COLO829 (cell line): ENCODE measurements at regions not wholly inside any gene's neighbourhood (a gene's known extent, or its start where the extent isn't known, plus 50 kb on each side); places are given as distances from the start of the nearest gene placed in this dataset.
A peak's percentile ranks its signal among the peaks of the same experiment; 100 is the strongest.

ENCODE experiments used
- DNase-seq: peaks from one replicate; pipeline ENCODE4 v3.0.0; 2012; ENCODE audit warnings: low spot score

- DNase-seq: no peak
Observed at GRCh38 chr14:87160989-87161388, 832.0 kb downstream of the GALC start.

GRCh38 chr14:87158283-87158682 lies 834.7 kb downstream of the GALC start:
- DNase-seq: peak; percentile 43

- no peak for DNase-seq
Observed at GRCh38 chr14:87156878-87157277, 836.1 kb downstream of the GALC start.

- DNase-seq: no peak
Observed at GRCh38 chr14:87155856-87156488, 837.0 kb downstream of the GALC start.

GRCh38 chr14:87153901-87154300 lies 839.1 kb downstream of the GALC start:
- DNase-seq: no peak

- DNase-seq: no peak
Observed at GRCh38 chr14:87153391-87153790, 839.6 kb downstream of the GALC start.

- DNase-seq: no peak
Observed at GRCh38 chr14:87152693-87153092, 840.3 kb downstream of the GALC start.

- no peak for DNase-seq
Observed at GRCh38 chr14:87149583-87150354, 843.2 kb downstream of the GALC start.

- DNase-seq: no peak
Observed at GRCh38 chr14:87148655-87149054, 844.3 kb downstream of the GALC start.

GRCh38 chr14:87142551-87143211 lies 850.3 kb downstream of the GALC start:
- DNase-seq: no peak

- no peak for DNase-seq
Observed at GRCh38 chr14:87141801-87142200, 851.2 kb downstream of the GALC start.

GRCh38 chr14:87139299-87139698 lies 853.7 kb downstream of the GALC start:
- DNase-seq: no peak

GRCh38 chr14:87133073-87133801 lies 859.7 kb downstream of the GALC start:
- DNase-seq: peak; percentile 28

- DNase-seq: peak; percentile 22
Observed at GRCh38 chr14:87131879-87132278, 861.1 kb downstream of the GALC start.

- no peak for DNase-seq
Observed at GRCh38 chr14:87122166-87122565, 870.8 kb downstream of the GALC start.

GRCh38 chr14:87121716-87122115 lies 871.3 kb downstream of the GALC start:
- DNase-seq: no peak

- DNase-seq: no peak
Observed at GRCh38 chr14:87115234-87115633, 877.7 kb downstream of the GALC start.

- DNase-seq: no peak
Observed at GRCh38 chr14:87113286-87113685, 879.7 kb downstream of the GALC start.

- DNase-seq: no peak
Observed at GRCh38 chr14:87111741-87112140, 881.2 kb downstream of the GALC start.

- DNase-seq: no peak
Observed at GRCh38 chr14:87111126-87111525, 881.9 kb downstream of the GALC start.

GRCh38 chr14:87109271-87109670 lies 883.7 kb downstream of the GALC start:
- no peak for DNase-seq

GRCh38 chr14:87108726-87109125 lies 884.3 kb downstream of the GALC start:
- DNase-seq: no peak
